RPMI7951 (cell line): ENCODE measurements at regions not wholly inside any gene's neighbourhood (a gene's known extent, or its start where the extent isn't known, plus 50 kb on each side); places are given as distances from the start of the nearest gene placed in this dataset.
A peak's percentile ranks its signal among the peaks of the same experiment; 100 is the strongest.

Source experiments
- DNase-seq: peaks from one replicate; pipeline ENCODE4 v3.0.0-alpha.2; 2012; ENCODE audit warnings: low read depth

GRCh38 chr2:150548527-150548926, 61.1 kb upstream of the RND3 start:
- peak; percentile 47 for DNase-seq

- DNase-seq, result no peak
Observed at GRCh38 chr2:150545916-150546315, 58.4 kb upstream of the RND3 start.

GRCh38 chr2:150544731-150545130, 57.3 kb upstream of the RND3 start:
- DNase-seq, result no peak

- no peak for DNase-seq
Observed at GRCh38 chr2:150542692-150543091, 55.2 kb upstream of the RND3 start.

- no peak for DNase-seq
Observed at GRCh38 chr2:150542172-150542571, 54.7 kb upstream of the RND3 start.

GRCh38 chr2:150538651-150539201, 51.3 kb upstream of the RND3 start:
- DNase-seq, result peak; percentile 74
